OCI-LY1 (cell line): ENCODE measurements at regions not wholly inside any gene's neighbourhood (a gene's known extent, or its start where the extent isn't known, plus 50 kb on each side); places are given as distances from the start of the nearest gene placed in this dataset.

Experiments used
- H2AFZ ChIP-seq: fragments of 200-600 bp; sonication (generic), shearing (Covaris generic); 2 replicates; pipeline ENCODE4 v1.6.0; 2014; ENCODE audit warnings: antibody characterized with exemption, mild to moderate bottlenecking, low read length
- H3F3A ChIP-seq: fragments of 200-600 bp; sonication (generic), shearing (Covaris generic); 2 replicates; pipeline ENCODE4 v1.6.0; 2014; ENCODE audit warnings: mild to moderate bottlenecking, antibody characterized with exemption, low read length, moderate library complexity; ENCODE audit not compliant: insufficient read depth
- H3K27ac ChIP-seq: fragments of 200-600 bp; sonication (generic); 2 replicates; pipeline ENCODE4 v1.5.1; 2014; ENCODE audit warnings: low read length, mixed run types, mild to moderate bottlenecking, low read depth; ENCODE audit not compliant: poor library complexity, severe bottlenecking
- H3K27me3 ChIP-seq: fragments of 200-600 bp; sonication (generic); 2 replicates; pipeline ENCODE4 v1.6.0; 2014; ENCODE audit warnings: antibody characterized with exemption, mild to moderate bottlenecking, low read length, moderate library complexity; ENCODE audit not compliant: insufficient read depth
- H3K36me3 ChIP-seq: fragments of 200-600 bp; sonication (generic); 2 replicates; pipeline ENCODE4 v1.6.1; 2014; ENCODE audit warnings: mild to moderate bottlenecking, antibody characterized with exemption, low read length, moderate library complexity, mixed read lengths; ENCODE audit not compliant: insufficient read depth
- H3K4me1 ChIP-seq: fragments of 200-600 bp; sonication (generic); 2 replicates; pipeline ENCODE4 v1.5.1; 2014; ENCODE audit warnings: mild to moderate bottlenecking, low read length, moderate library complexity; ENCODE audit not compliant: insufficient read depth, severe bottlenecking
- H3K4me2 ChIP-seq: fragments of 200-600 bp; sonication (generic), shearing (Covaris generic); 2 replicates; pipeline ENCODE4 v1.6.1; 2014; ENCODE audit warnings: low read length
- H3K4me3 ChIP-seq: fragments of 200-600 bp; sonication (generic); 2 replicates; pipeline ENCODE4 v1.5.1; 2014; ENCODE audit warnings: low read length, low read depth, mild to moderate bottlenecking, mixed read lengths; ENCODE audit not compliant: poor library complexity, severe bottlenecking
- H3K79me2 ChIP-seq: fragments of 200-600 bp; shearing (Covaris generic); 2 replicates; pipeline ENCODE4 v1.6.1; 2016; ENCODE audit warnings: mixed run types, low read length, mixed read lengths; ENCODE audit not compliant: insufficient read depth
- H3K9ac ChIP-seq: fragments of 200-600 bp; sonication (generic), shearing (Covaris generic); 2 replicates; pipeline ENCODE4 v1.6.1; 2014; ENCODE audit warnings: mild to moderate bottlenecking, low read length, mixed read lengths
- H3K9me2 ChIP-seq: fragments of 200-600 bp; sonication (generic), shearing (Covaris generic); 2 replicates; pipeline ENCODE4 v1.6.1; 2014; ENCODE audit warnings: low read depth, mild to moderate bottlenecking, low read length, mixed read lengths
- H3K9me3 ChIP-seq: fragments of 200-600 bp; shearing (Covaris generic); 2 replicates; pipeline ENCODE4 v1.6.1; 2014; ENCODE audit warnings: low read length, mixed read lengths
- H4K20me1 ChIP-seq: fragments of 200-600 bp; sonication (generic), shearing (Covaris generic); 2 replicates; pipeline ENCODE4 v1.6.0; 2016; ENCODE audit warnings: mild to moderate bottlenecking, low read length; ENCODE audit not compliant: insufficient read depth
- CTCF ChIP-seq: fragments of 200-600 bp; sonication (generic), shearing (Covaris generic); IDR thresholded peaks from 2 replicates; pipeline ENCODE4 v1.5.1; 2017; ENCODE audit warnings: mild to moderate bottlenecking, antibody characterized with exemption, low read length, moderate library complexity, mixed read lengths
- EZH2 ChIP-seq: fragments of 200-600 bp; sonication (generic), shearing (Covaris generic); IDR thresholded peaks from 2 replicates; pipeline ENCODE4 v1.8.0; 2017; ENCODE audit warnings: borderline replicate concordance, mixed run types, mild to moderate bottlenecking, antibody characterized with exemption, low read length, moderate library complexity, mixed read lengths

- H3K36me3 ChIP-seq = no peaks in the 10 kb centered on the region
- H3K4me1 ChIP-seq = no peaks in the 10 kb centered on the region
- no peak overlapping the region for H3K4me2 ChIP-seq
- H3K9ac ChIP-seq = no peak overlapping the region
- no peak overlapping the region for H3K27ac ChIP-seq
- H3F3A ChIP-seq = no peaks in the 10 kb centered on the region
- no peak overlapping the region for H3K4me3 ChIP-seq
- H3K9me3 ChIP-seq = no peaks in the 10 kb centered on the region
- H4K20me1 ChIP-seq = no peaks in the 10 kb centered on the region
- peaks cover 4% of the 10 kb centered on the region; the same call in 1 of the 2 replicates for H3K27me3 ChIP-seq
- no peaks in the 10 kb centered on the region for H3K9me2 ChIP-seq
- H3K79me2 ChIP-seq = no peaks in the 10 kb centered on the region
- TF ChIP-seq CTCF = no peak
- no peak for TF ChIP-seq EZH2
- H2AFZ ChIP-seq = no peak overlapping the region
Observed at GRCh38 chr16:22678311-22678710, 135.7 kb upstream of the HS3ST2 start.

GRCh38 chr16:22681554-22682291 is 132.2 kb upstream of the HS3ST2 start:
- Histone ChIP-seq H3K27me3 (no peaks in the 10 kb centered on the region; the same call in 1 of the 2 replicates), H3K9me2 (no peaks in the 10 kb centered on the region), H3K27ac (no peak overlapping the region), H3K4me2 (no peak overlapping the region), H3K9me3 (peaks cover 4% of the 10 kb centered on the region), H3F3A (no peaks in the 10 kb centered on the region), H3K9ac (no peak overlapping the region), H3K36me3 (no peaks in the 10 kb centered on the region), H4K20me1 (no peaks in the 10 kb centered on the region), H2AFZ (no peak overlapping the region), H3K79me2 (no peaks in the 10 kb centered on the region), H3K4me1 (no peaks in the 10 kb centered on the region), H3K4me3 (no peak overlapping the region)
- TF ChIP-seq EZH2 (no peak), CTCF (no peak)

- Histone ChIP-seq H3K27ac (no peak overlapping the region), H3K9me2 (no peaks in the 10 kb centered on the region), H3K4me3 (no peak overlapping the region), H2AFZ (no peak overlapping the region), H4K20me1 (no peaks in the 10 kb centered on the region), H3K9me3 (peaks cover 14% of the 10 kb centered on the region), H3K36me3 (no peaks in the 10 kb centered on the region; the same call in 1 of the 2 replicates), H3K4me1 (no peaks in the 10 kb centered on the region), H3F3A (no peaks in the 10 kb centered on the region), H3K27me3 (peaks cover 3% of the 10 kb centered on the region; the same call in 1 of the 2 replicates), H3K9ac (no peak overlapping the region), H3K4me2 (no peak overlapping the region), H3K79me2 (no peaks in the 10 kb centered on the region)
- TF ChIP-seq EZH2 (no peak), CTCF (no peak)
Observed at GRCh38 chr16:22683258-22683657, 130.7 kb upstream of the HS3ST2 start.
